ENCODE measurements at regions not wholly inside any gene's neighbourhood (a gene's known extent, or its start where the extent isn't known, plus 50 kb on each side); places are given as distances from the start of the nearest gene placed in this dataset.

DNA sequence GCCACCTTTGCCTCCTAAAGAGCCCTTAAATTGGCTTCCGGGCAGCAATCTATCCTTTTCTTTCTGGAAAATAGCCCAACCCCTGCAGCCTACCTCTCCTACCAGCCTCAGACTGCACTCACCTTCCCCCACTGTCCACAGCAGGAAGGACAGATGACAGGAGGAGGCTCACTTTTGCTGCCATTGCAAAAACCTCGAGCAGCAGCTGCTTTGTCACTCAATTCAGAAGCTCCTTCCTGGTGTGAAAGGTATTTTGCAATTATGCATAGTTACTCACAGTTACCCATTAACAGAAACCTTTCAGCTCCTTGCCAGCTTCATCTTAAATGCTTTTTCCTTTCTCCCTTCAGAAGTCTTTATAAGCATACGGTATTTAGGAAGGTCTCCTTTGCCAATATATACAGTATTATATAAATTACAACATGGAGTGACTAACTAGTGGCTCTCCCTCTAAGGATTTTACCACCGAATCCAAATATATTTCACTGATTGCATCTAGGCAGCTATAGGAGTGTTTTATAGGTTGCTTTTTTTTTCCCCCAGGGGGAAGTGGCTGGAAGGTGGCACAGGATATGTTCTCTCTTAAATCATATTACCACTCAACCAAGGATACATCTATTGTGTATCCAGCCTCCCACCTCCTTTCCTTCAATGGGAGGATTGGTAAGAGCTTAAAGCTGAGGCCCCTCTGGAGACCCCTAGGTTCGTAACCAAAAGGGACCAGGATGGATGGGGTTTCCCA is 142.1 kb upstream of the IPO9 start:
- no peak for DNase-seq (ENCODE audit: low read depth in 3 of 3)

GRCh38 chr1:201688514-201688913 is 140.4 kb upstream of the IPO9 start:
- no peak for DNase-seq (ENCODE audit: low read depth in 3 of 3)

GRCh38 chr1:201689647-201690046 is 139.3 kb upstream of the IPO9 start:
- DNase-seq (ENCODE audit: low read depth in 3 of 3): no peak

- no peak for DNase-seq (ENCODE audit: low read depth in 3 of 3)
Measured at GRCh38 chr1:201690528-201690927, 138.4 kb upstream of the IPO9 start.

DNA sequence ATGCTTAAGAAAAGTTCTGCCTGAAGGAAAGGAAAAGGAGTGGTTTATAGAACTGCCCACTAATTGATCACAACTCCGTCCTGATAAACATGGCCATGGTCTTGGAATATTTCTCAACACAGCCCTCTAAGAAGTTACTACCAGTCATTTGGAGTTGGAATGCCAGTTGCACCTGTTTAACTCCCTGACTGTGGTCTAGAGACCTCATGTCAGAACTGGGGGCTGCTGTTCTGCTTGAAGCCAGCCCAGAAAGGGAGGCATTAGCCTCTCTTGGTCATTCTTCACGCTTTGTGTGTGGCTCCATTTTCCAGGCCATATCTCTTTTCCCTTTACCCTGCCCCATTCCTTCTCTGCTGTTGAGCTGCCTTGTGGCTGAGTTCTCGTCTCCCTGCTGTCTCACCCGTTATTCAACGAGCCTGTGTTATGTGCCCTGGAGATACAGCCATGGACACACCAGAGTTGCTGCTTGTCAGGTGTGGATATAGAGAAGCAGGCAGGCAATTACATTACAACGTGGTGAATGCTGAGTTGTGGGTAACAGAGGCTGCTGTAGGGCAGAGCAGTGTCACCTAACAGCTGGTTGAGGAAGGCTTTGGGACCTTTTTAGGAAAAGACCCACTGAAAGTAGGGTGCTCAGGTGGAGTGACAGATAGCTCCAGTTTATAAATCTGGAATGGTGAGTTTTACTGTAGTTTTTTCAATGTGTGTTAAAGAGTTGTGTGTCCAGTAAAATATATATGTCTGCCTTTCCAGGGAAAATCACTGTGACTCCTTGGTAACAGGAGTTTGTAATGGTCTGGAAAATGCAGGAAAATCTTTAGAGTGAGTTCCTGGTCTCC is 137.0 kb upstream of the IPO9 start:
- no peak for DNase-seq (ENCODE audit: low read depth in 3 of 3)

- no peak for DNase-seq (ENCODE audit: low read depth in 3 of 3)
Measured at GRCh38 chr1:201692555-201693394, 136.2 kb upstream of the IPO9 start.

DNA sequence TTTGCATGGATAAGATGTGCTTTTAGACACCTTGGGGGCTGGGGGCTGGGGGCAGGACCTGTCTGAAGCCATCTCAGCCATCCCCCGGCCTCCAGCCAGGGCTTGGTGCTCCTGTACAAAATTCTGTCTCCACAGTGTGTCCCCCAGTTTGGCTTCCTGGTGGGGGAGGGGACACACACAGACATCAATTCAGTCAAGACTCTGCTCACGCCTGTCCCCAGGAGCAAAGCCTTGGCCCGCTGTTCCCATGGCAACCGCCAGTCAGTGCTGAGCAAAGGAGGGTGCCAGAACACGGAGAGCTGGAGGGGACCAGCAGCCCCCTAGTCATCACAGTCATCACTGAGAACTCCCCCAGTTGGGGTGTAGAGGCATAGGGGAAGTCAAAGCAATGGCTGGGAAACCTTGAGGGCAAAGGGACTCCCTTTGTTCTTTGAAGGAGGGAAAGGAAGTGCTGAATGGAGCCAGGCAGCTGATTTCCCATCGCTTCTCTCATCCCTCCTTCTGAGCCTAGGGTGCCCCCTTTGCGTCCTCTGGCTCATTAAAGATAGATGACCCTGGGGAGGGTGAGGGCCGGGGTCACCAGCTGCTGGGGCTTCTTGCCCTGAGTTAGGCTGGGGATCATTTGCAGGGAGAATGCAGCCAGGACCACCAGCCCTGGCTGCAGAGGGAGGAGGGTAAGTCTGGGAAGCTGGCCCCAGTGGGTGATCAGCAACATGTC is 134.9 kb upstream of the IPO9 start:
- DNase-seq (ENCODE audit: low read depth in 3 of 3): no peak

DNA sequence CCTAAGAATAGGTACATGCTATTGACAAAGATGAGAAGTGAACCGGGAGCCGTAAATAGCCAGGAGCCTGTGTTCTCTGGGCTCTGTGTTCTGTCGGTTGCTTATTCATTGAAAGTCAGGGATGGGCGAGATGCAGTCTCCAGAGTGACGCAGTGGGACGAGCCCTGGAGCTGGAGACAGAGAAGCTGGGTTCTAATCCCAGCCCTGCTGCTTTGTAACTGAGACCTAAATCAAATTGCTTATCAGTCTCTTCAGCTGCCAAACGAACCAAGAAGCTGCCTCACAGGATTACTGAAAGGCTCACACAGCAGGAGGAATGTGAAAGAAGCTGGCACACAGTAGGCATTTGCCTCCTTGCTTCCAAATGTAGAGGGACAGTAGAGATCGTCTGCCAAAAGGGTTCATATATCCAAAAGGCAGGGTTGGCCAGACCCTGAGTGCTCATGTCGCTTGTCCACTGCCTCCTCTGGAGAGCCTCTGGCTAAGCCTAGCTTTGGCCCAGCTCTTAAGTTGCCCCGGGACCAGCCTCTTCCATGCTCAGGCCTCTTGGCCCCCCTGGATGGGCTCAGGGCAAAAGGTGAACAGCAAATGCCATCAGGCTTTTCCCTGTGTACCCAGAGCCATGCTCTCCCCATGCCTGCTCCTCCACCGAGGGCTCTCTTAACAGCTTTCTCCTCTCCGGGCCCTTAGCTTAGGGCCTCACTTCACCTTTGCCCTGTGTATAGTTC is 134.2 kb upstream of the IPO9 start:
- no peak for DNase-seq (ENCODE audit: low read depth in 3 of 3)

DNA sequence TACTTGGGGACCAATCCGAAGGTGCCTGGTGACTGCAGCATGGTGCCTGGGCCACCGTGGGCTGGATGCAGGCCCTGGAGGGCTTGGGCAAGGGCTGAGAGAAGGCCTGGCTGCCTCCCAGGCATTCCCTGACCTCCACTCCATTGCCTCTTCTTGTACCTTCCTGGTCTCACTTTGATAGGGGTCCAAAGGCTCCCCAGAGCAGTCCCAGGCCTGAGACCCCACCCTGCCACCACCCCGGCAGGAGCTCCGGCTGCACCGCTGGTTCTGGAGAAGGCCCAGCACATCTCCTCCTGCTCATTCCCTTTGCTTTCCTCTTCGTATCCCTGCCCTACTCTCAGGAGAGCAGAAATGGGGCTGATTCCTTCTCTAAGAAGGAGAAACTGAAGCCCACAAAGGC is 133.3 kb upstream of the IPO9 start:
- no peak for DNase-seq (ENCODE audit: low read depth in 3 of 3)

- no peak for DNase-seq (ENCODE audit: low read depth in 3 of 3)
Measured at GRCh38 chr1:201696217-201696761, 132.7 kb upstream of the IPO9 start.

GRCh38 chr1:201697174-201697573 is 131.8 kb upstream of the IPO9 start:
- DNase-seq (ENCODE audit: low read depth in 3 of 3): no peak

DNA sequence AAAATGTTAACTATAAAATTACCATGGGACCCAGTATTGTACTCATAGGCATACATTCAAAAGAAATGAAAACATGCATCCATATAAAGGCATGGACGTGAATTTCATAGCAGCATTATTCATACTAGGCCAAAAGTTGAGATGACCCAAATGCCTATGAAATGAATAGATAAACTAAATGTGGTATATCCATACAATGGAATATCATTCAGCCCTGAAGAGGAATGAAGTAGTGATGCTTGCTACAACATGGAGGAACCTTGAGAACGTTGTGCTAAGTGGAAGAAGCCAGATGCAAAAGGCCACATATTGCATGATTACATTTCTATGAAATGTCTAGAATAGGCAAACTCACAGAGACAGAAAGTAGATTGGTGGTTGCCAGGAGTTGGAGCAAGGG is 127.1 kb upstream of the IPO9 start:
- no peak for DNase-seq (ENCODE audit: low read depth in 3 of 3)

DNA sequence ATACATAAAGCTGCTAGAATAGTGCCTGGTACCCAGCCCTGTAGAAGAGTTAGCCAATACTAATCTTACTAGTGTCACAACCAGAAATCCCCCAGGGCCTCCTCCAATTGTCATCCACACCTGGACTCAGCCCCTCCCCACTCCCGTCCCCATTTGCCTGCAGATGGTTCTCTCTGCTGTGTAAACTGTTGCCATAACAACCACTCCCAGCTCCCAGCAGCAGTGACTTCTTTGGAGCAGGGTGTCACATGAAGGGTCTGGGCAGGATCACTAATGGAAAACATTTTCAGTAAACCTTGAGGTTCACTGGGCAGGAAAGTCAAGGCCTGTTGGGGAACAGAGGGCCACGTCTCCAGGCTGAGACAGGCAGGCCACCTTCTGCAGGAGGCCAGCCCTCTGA is 126.0 kb upstream of the IPO9 start:
- DNase-seq (ENCODE audit: low read depth in 3 of 3): no peak

DNA sequence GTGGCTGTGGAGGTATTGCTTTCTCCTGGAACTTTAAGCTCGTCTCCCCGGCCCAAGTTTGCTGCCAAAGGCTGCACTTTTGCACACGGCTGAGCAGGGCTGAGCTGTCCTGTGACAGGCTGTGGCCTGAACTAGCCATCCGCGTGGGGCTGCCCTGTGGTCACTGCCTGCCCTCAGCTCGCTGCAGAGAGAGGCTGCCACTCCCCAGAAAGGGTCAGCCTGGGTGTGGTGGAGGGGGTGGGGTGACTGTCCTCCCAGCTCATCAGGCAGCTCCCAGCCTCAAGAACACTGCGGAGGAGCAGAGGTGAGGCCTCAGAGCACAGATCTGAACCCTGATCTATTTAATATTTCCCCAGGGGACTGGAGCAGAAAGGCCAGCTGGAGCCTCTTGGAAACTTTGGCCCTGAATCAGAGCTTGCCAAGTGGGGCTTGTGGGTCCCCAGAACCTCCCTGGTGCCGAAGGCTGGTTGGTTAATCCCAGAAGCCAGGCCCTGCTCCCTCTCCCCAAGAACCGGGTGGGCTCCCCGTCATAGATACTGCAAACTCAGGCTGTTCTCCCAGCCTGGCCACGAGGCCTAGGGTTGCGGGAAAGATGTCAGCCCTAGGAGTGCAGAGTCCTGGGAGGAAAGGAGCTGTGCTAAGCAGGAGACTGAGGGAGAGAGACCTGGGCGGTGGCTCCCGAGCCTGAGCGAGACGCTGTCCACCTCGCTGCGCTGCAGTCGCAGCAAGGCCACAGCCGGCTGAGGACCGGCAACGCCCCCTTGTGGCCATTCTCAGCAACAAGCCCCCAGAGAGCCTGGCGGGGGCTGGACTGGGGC is 125.1 kb upstream of the IPO9 start:
- DNase-seq (ENCODE audit: low read depth in 3 of 3): peak; percentile 26 to 36 (median 28)

DNA sequence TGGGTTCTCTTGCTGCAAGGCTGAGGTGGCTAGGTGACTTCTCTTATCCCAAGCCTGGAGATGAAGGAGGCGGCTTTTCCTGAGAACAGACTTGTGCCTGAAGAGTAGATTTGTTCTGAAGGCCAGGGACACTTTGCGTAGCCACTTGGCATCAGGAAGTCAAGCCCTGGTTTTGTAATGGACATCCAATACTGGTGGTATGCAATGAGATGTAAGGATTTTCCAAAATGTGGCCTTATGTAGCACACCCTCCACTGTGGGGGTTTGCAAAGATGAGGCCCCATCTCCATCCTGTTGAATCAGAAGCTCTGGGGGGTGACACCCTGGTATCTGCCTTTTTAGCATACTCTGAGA is 124.5 kb upstream of the IPO9 start:
- no peak for DNase-seq (ENCODE audit: low read depth in 3 of 3)

GRCh38 chr1:201705389-201705788 is 123.6 kb upstream of the IPO9 start:
- DNase-seq (ENCODE audit: low read depth in 3 of 3): no peak

DNA sequence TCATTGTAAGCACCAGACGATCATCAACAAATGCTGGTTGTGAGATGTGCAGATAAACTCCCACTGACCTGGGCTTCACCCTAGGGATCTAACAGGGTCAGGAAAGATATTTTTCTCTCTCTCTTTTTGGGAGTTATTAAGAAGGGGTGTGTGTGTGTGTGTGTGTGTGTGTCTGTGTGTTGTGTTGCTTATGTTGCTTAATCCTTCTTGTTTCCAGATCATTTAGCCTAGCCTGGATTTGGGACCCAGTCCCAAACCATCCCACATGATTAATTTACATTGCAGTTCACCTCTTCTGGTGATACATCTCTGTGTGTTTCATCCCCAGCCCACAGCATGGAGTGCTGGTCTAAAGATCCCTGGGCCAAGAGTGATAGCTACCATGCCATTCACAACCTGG is 122.8 kb upstream of the IPO9 start:
- DNase-seq (ENCODE audit: low read depth in 3 of 3): no peak

DNA sequence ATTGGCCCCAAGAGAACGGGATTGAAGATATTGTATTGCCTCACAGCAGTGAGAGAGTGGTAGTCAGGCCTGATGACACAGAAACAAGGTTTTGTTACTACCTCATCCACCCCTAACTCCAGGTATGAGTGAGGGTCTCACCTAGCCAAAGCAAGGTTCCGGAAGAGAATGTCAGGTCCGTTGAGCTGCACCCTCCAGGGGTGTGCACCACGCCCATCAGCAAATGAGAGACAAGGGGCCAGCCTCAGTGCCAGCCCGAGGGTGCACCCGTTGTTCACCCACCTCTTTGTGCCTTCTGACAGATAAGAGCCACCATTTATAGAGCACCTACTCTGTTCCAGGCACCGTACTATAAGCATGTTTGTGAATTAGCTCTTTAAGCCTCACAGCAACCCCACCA is 121.9 kb upstream of the IPO9 start:
- no peak for DNase-seq (ENCODE audit: low read depth in 3 of 3)

DNA sequence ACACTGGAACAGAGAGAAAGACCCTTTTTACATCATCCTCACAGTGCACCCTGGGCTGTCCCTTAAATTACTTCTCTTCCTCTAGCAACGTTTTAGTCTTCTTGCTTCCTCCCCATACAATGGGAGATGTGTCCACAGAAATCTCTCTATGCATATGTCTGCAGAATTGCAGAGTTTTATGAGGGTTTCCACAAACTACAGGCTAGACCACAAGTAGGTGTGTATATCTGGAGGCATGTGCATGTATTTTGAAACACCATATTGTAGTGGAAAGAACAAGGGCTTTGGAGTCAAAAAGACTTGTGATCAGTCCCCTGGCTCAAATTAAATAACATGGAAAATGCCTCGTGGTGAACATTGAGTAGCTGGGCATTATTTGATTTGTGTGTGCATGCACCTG is 121.3 kb upstream of the IPO9 start:
- no peak for DNase-seq (ENCODE audit: low read depth in 3 of 3)

DNA sequence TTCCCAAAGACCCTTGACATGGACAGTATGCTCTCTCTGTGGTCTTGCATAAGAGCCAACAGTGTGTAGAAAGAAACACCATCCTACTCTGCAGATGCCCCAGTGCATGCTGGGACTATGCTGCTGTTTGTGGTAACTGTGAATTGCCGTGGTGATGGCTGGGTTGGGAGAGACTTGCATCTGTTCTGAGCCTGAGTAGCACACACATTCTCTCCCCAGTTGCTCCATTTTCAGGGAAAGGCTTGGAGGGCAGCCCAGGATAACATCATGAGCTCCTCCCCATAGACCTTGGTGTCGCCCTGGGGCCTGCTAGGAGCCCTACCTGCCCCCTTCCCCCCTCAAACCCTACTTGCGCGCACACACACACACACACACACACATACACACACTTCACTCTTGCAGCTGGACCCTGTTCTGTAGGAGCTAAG is 120.9 kb upstream of the IPO9 start:
- no peak for DNase-seq (ENCODE audit: low read depth in 3 of 3)
